SJSA1 (cell line): ENCODE measurements at regions not wholly inside any gene's neighbourhood (a gene's known extent, or its start where the extent isn't known, plus 50 kb on each side); places are given as distances from the start of the nearest gene placed in this dataset.

Experiments used
- DNase-seq, 2 experiments: peaks; one replicate each; pipeline ENCODE4 v3.0.0-alpha.2; 2015 to 2020; ENCODE audit warnings: low spot score in 2 of 2, low read depth in 1 of 2
- H3K27ac ChIP-seq: fragments of 250-450 bp; sonication (Bioruptor Pico); 2 replicates; pipeline ENCODE4 v1.5.1; 2020; ENCODE audit warnings: mild to moderate bottlenecking, moderate library complexity
- H3K27me3 ChIP-seq: fragments of 250-450 bp; sonication (Bioruptor Pico); replicated peaks from 2 replicates; pipeline ENCODE4 v1.5.1; 2020; ENCODE audit warnings: mild to moderate bottlenecking, moderate library complexity
- H3K36me3 ChIP-seq: fragments of 250-450 bp; sonication (Bioruptor Pico); 2 replicates; pipeline ENCODE4 v1.5.1; 2020; ENCODE audit warnings: mild to moderate bottlenecking
- H3K4me1 ChIP-seq: fragments of 250-450 bp; sonication (Bioruptor Pico); replicated peaks from 2 replicates; pipeline ENCODE4 v1.6.1; 2021; ENCODE audit warnings: mild to moderate bottlenecking
- H3K4me3 ChIP-seq: fragments of 250-450 bp; sonication (Bioruptor Pico); 2 replicates; pipeline ENCODE4 v1.5.1; 2020; ENCODE audit warnings: mild to moderate bottlenecking
- H3K9me3 ChIP-seq: fragments of 250-450 bp; sonication (Bioruptor Pico); replicated peaks from 2 replicates; pipeline ENCODE4 v1.5.1; 2020; ENCODE audit warnings: mild to moderate bottlenecking

- no peak for DNase-seq
- Histone ChIP-seq H3K9me3 (no peaks in the 10 kb centered on the region), H3K27ac (no peak overlapping the region), H3K4me1 (no peaks in the 10 kb centered on the region), H3K27me3 (no peaks in the 10 kb centered on the region), H3K36me3 (no peaks in the 10 kb centered on the region), H3K4me3 (no peak overlapping the region)
Measured at GRCh38 chr6:14447240-14447639, 329.7 kb downstream of the CD83 start.

GRCh38 chr6:14448246-14448645, 330.7 kb downstream of the CD83 start:
- H3K4me1 ChIP-seq = no peaks in the 10 kb centered on the region
- H3K36me3 ChIP-seq = no peaks in the 10 kb centered on the region
- no peaks in the 10 kb centered on the region for H3K9me3 ChIP-seq
- H3K27ac ChIP-seq = no peak overlapping the region
- no peak overlapping the region for H3K4me3 ChIP-seq
- DNase-seq = no peak
- no peaks in the 10 kb centered on the region for H3K27me3 ChIP-seq

DNA sequence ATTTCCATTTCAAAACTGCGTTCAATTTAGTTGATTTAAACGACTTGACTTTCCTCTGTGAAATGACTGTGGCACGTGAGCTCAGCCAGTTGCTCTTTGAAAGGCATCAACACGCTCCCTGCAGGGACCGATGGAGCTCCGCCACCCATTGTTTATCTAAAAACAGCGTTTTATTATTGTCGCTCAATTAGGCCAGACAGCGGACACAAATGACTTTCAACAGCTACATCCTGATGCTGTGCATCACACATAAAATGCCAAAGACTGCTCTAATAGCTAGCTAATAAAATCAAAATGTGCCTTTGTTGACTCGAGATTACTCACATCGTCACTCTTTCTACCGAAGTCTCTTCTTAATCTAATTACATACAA, 332.5 kb downstream of the CD83 start:
- Histone ChIP-seq H3K27ac (no peak overlapping the region), H3K4me1 (no peaks in the 10 kb centered on the region), H3K36me3 (no peaks in the 10 kb centered on the region), H3K27me3 (no peaks in the 10 kb centered on the region), H3K9me3 (no peaks in the 10 kb centered on the region), H3K4me3 (no peak overlapping the region)
- no peak for DNase-seq

DNA sequence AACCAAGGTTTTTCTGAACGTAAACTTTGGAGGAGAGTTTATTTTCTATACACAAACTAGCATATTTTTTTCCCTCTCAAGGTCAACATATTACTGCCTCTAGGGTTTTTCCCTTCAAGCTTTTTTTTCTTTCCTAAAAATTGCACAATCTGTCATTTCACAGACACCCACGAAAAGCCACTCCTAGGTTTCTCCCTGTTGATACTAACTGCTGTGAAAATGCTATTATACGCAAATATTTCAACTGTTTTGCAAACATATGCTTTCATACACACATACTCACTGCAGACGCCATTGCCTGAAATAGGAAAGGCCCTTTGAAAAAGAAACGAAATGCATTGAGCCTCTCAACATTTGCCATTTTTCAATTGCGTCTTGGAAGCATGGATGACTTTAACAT, 333.0 kb downstream of the CD83 start:
- Histone ChIP-seq H3K9me3 (no peaks in the 10 kb centered on the region), H3K4me3 (no peak overlapping the region), H3K27me3 (no peaks in the 10 kb centered on the region), H3K36me3 (no peaks in the 10 kb centered on the region), H3K4me1 (no peaks in the 10 kb centered on the region), H3K27ac (no peak overlapping the region)
- no peak for DNase-seq

GRCh38 chr6:14451594-14452374, 334.2 kb downstream of the CD83 start:
- Histone ChIP-seq H3K27ac (no peak overlapping the region), H3K36me3 (no peaks in the 10 kb centered on the region), H3K27me3 (no peaks in the 10 kb centered on the region), H3K4me1 (no peaks in the 10 kb centered on the region), H3K4me3 (no peak overlapping the region), H3K9me3 (no peaks in the 10 kb centered on the region)
- no peak for DNase-seq

GRCh38 chr6:14452567-14453527, 335.3 kb downstream of the CD83 start:
- Histone ChIP-seq H3K36me3 (no peaks in the 10 kb centered on the region), H3K9me3 (no peaks in the 10 kb centered on the region), H3K27ac (no peak overlapping the region), H3K4me1 (no peaks in the 10 kb centered on the region), H3K27me3 (no peaks in the 10 kb centered on the region), H3K4me3 (no peak overlapping the region)
- DNase-seq = no peak

- no peak overlapping the region for H3K27ac ChIP-seq
- peaks cover 7% of the 10 kb centered on the region for H3K4me1 ChIP-seq
- H3K4me3 ChIP-seq = no peak overlapping the region
- no peak for DNase-seq
- H3K27me3 ChIP-seq = no peaks in the 10 kb centered on the region
- H3K9me3 ChIP-seq = no peaks in the 10 kb centered on the region
- H3K36me3 ChIP-seq = no peaks in the 10 kb centered on the region
Measured at GRCh38 chr6:14453712-14454472, 336.3 kb downstream of the CD83 start.

GRCh38 chr6:14454473-14454775, 336.9 kb downstream of the CD83 start:
- DNase-seq = no peak
- Histone ChIP-seq H3K27me3 (no peaks in the 10 kb centered on the region), H3K36me3 (no peaks in the 10 kb centered on the region)

DNA sequence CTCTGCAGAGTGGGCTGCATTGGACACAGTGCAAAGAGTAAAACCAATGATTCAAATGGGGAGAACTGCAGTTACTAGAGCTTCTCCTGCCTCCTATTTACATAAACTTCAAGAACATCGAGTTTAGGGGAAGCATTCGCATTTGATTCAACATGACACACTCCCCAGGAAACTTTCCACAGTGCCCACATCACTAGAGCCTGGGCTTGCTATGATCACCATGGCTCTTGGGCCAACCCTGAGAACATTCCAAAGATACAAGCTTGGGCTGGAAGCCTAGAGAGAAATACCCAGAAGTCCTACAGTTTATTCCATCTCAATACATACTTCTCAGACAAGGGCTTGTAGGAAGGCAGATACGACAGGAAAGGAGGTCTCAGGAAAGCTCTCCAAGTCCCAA, 337.9 kb downstream of the CD83 start:
- H3K27me3 ChIP-seq = no peaks in the 10 kb centered on the region
- DNase-seq = no peak
- no peak overlapping the region for H3K4me3 ChIP-seq
- H3K9me3 ChIP-seq = no peaks in the 10 kb centered on the region
- H3K4me1 ChIP-seq = peaks cover 10% of the 10 kb centered on the region
- no peak overlapping the region for H3K27ac ChIP-seq
- no peaks in the 10 kb centered on the region for H3K36me3 ChIP-seq

More at GRCh38 chr6:14454473-14454775, 336.9 kb downstream of the CD83 start:
- Histone ChIP-seq H3K9me3 (no peaks in the 10 kb centered on the region), H3K27ac (no peak overlapping the region), H3K4me3 (no peak overlapping the region), H3K4me1 (peaks cover 10% of the 10 kb centered on the region)

DNA sequence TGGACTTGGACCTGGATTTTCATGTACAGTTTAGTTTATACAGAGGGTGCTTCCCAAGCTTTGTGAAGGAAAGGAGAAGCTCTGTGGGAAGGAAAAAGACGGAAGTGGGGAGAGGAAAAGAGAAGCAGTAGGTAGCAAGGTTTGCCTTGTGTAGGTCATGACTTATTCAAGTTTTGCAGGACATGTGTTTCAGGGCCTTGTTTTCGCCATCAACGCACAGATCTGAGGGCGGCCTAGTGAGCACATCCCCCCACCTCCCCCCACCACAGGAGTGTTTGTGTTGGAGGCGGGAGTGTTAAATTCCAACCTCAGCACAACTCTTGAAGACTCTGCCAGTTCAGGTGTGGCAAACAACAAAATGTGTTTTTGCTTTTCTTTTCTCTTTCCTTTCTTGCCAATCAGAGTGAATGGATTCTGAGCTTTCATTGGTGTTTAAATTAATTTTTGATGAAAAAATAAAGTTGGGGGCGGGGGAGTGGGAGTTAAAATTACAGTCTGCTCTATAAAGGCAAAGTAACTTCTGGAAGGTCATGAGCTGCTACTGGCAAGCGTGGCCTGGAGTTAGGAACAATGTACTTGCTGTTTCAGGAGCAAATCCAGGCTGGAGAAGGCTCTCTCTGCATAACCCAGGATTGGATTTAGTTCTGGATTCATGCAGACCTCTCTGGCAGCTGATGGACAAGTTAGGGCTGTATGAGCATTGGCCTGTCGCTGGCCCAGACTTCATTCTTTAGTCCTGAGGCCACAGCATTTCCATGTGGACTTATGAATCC, 338.5 kb downstream of the CD83 start:
- Histone ChIP-seq H3K9me3 (no peaks in the 10 kb centered on the region), H3K27ac (no peak overlapping the region), H3K4me3 (no peak overlapping the region), H3K4me1 (peaks cover 10% of the 10 kb centered on the region), H3K27me3 (no peaks in the 10 kb centered on the region), H3K36me3 (no peaks in the 10 kb centered on the region)
- no peak for DNase-seq

GRCh38 chr6:14456941-14457340, 339.4 kb downstream of the CD83 start:
- no peaks in the 10 kb centered on the region for H3K27me3 ChIP-seq

DNA sequence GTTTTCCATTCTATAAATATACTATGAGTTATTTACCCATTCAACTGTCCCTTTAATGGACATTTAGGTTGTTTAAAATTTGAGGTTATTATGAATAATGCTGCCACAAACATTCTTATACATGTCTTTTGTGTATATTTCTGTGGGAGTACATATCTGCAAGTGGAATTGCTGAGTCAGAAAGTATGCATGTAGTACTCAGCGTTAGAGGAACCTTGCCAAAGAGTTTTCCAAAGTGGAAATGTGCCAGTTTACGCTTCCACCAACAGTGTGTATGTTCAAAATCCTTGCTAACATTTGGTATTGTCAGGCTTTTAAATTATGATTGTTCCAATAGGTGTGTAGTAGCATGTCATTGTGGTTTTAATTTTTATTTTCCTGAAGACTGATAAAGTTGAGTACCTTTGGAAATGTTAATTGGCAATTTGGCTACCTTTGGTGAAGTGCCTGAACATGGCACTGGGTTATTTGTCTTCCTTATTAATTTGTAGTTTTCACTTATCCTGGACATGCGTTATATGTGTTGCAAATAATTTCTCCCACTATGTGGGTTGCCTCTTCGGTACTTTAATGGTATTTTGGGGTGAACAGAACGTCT, 341.2 kb downstream of the CD83 start:
- DNase-seq = peak in 1 of 2 experiments; percentile 38
- H3K27me3 ChIP-seq = no peaks in the 10 kb centered on the region
- H3K4me3 ChIP-seq = no peak overlapping the region
- no peaks in the 10 kb centered on the region for H3K36me3 ChIP-seq
- H3K27ac ChIP-seq = no peak overlapping the region
- H3K9me3 ChIP-seq = no peaks in the 10 kb centered on the region
- peaks cover 10% of the 10 kb centered on the region for H3K4me1 ChIP-seq

More at GRCh38 chr6:14456941-14457340, 339.4 kb downstream of the CD83 start:
- peaks cover 10% of the 10 kb centered on the region for H3K4me1 ChIP-seq
- no peak overlapping the region for H3K4me3 ChIP-seq
- no peaks in the 10 kb centered on the region for H3K9me3 ChIP-seq
- H3K27ac ChIP-seq = no peak overlapping the region
- DNase-seq = no peak
- no peaks in the 10 kb centered on the region for H3K36me3 ChIP-seq

DNA sequence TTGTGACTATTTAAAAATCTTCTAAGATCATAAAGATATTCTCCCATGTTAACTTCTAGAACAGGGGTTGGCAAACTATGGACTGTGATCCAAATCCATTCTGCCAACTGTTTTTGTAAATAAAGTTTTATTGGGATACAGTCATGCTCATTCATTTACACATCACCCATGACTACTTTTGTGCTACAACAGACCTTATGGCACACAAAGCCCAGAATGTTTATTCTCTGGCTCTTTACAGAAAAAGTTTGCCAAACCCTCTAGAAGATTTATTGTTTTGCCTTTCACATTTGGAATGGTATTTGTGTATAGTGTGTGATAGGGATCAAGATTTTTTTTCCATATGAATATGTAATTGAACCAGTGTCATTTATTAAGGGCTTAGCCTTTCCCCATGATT, 341.7 kb downstream of the CD83 start:
- Histone ChIP-seq H3K27me3 (no peaks in the 10 kb centered on the region), H3K27ac (no peak overlapping the region)
- no peak for DNase-seq

More for the DNA sequence above, 341.7 kb downstream of the CD83 start:
- no peaks in the 10 kb centered on the region for H3K36me3 ChIP-seq
- no peaks in the 10 kb centered on the region for H3K9me3 ChIP-seq
- peaks cover 10% of the 10 kb centered on the region for H3K4me1 ChIP-seq
- H3K4me3 ChIP-seq = no peak overlapping the region
